OCI-LY7 (cell line): ENCODE measurements at regions not wholly inside any gene's neighbourhood (a gene's known extent, or its start where the extent isn't known, plus 50 kb on each side); places are given as distances from the start of the nearest gene placed in this dataset.

Experiments
- EZH2phosphoT487 ChIP-seq: fragments of 200-600 bp; sonication (generic); IDR thresholded peaks from 2 replicates; pipeline ENCODE4 v1.6.1; 2018; ENCODE audit warnings: low read depth, borderline replicate concordance, mild to moderate bottlenecking, mixed run types, antibody characterized with exemption, low read length, moderate library complexity, mixed read lengths
- TF ChIP-seq, protein P1 (sequence below): fragments of 200-600 bp; sonication (generic); conservative IDR thresholded peaks from 2 replicates; pipeline ENCODE4 v1.5.1; 2014; ENCODE audit warnings: mild to moderate bottlenecking, antibody characterized with exemption, low read length, moderate library complexity, mixed read lengths

DNA sequence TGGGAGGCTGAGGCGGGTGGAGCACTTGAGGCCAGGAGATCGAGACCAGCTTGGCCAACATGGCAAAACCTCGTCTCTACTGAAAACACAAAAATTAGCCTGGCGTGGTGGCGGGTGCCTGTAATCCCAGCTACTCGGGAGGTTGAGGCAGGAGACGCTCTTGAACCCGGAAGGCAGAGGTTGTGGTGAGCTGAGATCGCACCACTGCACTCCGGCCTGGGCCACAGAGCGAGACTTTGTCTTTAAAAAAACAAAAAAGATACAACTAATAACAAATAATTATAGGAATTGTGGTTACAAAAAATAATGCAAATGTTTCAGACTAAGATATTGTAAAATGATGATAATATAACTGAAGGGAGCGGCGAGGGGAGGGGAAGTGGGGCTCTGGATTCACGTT lies 90.3 kb upstream of the RTL6 start:
- TF ChIP-seq, protein P1, sequence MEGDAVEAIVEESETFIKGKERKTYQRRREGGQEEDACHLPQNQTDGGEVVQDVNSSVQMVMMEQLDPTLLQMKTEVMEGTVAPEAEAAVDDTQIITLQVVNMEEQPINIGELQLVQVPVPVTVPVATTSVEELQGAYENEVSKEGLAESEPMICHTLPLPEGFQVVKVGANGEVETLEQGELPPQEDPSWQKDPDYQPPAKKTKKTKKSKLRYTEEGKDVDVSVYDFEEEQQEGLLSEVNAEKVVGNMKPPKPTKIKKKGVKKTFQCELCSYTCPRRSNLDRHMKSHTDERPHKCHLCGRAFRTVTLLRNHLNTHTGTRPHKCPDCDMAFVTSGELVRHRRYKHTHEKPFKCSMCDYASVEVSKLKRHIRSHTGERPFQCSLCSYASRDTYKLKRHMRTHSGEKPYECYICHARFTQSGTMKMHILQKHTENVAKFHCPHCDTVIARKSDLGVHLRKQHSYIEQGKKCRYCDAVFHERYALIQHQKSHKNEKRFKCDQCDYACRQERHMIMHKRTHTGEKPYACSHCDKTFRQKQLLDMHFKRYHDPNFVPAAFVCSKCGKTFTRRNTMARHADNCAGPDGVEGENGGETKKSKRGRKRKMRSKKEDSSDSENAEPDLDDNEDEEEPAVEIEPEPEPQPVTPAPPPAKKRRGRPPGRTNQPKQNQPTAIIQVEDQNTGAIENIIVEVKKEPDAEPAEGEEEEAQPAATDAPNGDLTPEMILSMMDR: no peak
- no peak for TF ChIP-seq EZH2phosphoT487
